H54 (cell line): ENCODE measurements at regions not wholly inside any gene's neighbourhood (a gene's known extent, or its start where the extent isn't known, plus 50 kb on each side); places are given as distances from the start of the nearest gene placed in this dataset.
A peak's percentile ranks its signal among the peaks of the same experiment; 100 is the strongest.

Experiments used
- DNase-seq: peaks from one replicate; pipeline ENCODE4 v3.0.0; 2011; ENCODE audit warnings: low spot score, mixed read lengths; ENCODE audit not compliant: insufficient read length
- FAIRE-seq: peaks from 3 replicates; lab custom pipeline; 2011; peaks lifted over from hg19 to GRCh38; lab: Jason Lieb, UNC
- POLR2A ChIP-seq: IDR thresholded peaks from 2 replicates; pipeline ENCODE4 v1.6.1; 2011; ENCODE audit warnings: low read depth, mild to moderate bottlenecking, low read length

GRCh38 chr2:188196343-188197008 lies 95.2 kb upstream of the GULP1 start:
- TF ChIP-seq POLR2A: no peak
- no peak for FAIRE-seq
- DNase-seq: no peak

- DNase-seq (peak; percentile 29), FAIRE-seq (peak; percentile 95)
- no peak for TF ChIP-seq POLR2A
Observed at GRCh38 chr2:188199716-188200128, 92.0 kb upstream of the GULP1 start.

DNA sequence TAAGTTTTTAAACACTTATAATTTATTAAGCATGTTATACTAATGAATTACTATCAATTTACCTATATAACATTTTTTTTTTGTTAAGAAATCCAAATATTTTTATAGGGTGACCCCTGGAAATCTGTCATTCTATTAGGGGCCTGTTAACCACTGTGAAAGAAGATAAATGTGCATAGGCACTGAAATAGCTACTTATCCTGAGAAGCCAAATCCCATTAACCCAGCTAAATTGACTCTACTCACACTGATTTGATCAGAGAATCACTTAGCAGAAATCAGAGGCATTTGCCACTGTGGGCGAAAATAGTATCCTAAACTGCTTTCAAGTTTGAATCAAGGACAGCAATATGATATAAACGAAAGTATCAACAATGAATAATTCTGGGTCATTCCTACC lies 90.0 kb upstream of the GULP1 start:
- DNase-seq: no peak
- FAIRE-seq: no peak
- TF ChIP-seq POLR2A: no peak

DNA sequence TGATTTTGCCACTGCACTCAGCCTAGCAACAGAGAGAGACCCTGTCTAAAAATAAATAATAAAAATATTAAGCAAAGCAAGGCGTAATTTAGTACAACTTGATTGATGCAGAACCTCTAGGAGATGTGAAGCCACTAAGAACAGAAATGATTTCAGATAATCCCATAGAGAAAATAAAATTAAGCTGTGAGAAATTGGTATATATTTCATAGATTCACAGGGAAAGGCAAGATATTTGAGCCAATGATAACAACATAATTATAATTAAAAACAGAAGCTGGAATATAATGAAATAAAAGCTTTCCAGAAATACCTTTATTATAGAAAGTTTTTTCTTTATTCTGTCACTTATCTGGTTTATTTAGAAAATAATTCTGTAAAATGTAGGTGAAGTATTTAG lies 88.9 kb upstream of the GULP1 start:
- TF ChIP-seq POLR2A: no peak
- no peak for DNase-seq
- no peak for FAIRE-seq

- no peak for FAIRE-seq
- DNase-seq: no peak
- TF ChIP-seq POLR2A: no peak
Observed at GRCh38 chr2:188203776-188204175, 87.9 kb upstream of the GULP1 start.

GRCh38 chr2:188204824-188205223 lies 86.8 kb upstream of the GULP1 start:
- no peak for TF ChIP-seq POLR2A
- DNase-seq (no peak), FAIRE-seq (no peak)

- FAIRE-seq (no peak), DNase-seq (no peak)
- TF ChIP-seq POLR2A: no peak
Observed at GRCh38 chr2:188207554-188207953, 84.1 kb upstream of the GULP1 start.

DNA sequence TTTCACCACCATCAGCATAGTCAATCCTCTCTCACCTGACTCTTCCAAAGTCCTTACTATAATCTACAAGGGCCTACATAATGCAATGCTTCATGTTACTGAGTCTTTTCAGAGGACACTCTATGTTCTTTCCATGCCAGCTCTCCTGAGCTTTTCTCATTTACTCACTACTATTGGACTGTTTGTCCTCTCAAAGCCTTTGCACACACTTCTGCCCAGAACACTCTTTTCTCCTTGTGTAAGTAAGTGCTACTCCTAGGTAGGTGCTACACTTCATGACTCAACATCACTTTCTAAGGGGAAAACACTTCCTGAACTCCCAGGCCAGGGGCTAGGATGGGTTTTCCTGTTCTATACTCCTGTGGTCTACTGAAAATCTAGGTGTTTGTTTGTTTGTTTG lies 82.5 kb upstream of the GULP1 start:
- TF ChIP-seq POLR2A: no peak
- FAIRE-seq (no peak), DNase-seq (no peak)

GRCh38 chr2:188217264-188217663 lies 74.4 kb upstream of the GULP1 start:
- no peak for FAIRE-seq
- no peak for TF ChIP-seq POLR2A
- DNase-seq: no peak

GRCh38 chr2:188219541-188219940 lies 72.1 kb upstream of the GULP1 start:
- TF ChIP-seq POLR2A: no peak
- no peak for FAIRE-seq
- DNase-seq: no peak

DNA sequence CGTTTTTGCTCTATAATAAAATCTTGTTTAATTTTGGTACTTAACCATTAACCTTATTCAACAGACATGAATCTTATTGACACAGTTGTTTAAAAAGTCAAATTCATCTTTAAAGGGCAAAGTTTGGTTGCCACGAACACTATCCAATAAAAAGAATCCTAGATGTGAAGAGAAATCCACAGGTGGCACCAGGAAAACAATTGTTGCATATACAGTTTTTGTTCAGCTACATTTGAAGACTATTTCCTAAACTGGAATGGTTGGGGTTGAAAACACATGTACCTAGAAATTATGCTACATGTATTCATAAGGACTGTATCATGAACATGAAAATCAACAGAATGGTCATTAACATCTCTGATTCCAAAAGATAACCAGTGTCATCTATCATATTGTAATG lies 71.1 kb upstream of the GULP1 start:
- FAIRE-seq (no peak), DNase-seq (no peak)
- no peak for TF ChIP-seq POLR2A

DNA sequence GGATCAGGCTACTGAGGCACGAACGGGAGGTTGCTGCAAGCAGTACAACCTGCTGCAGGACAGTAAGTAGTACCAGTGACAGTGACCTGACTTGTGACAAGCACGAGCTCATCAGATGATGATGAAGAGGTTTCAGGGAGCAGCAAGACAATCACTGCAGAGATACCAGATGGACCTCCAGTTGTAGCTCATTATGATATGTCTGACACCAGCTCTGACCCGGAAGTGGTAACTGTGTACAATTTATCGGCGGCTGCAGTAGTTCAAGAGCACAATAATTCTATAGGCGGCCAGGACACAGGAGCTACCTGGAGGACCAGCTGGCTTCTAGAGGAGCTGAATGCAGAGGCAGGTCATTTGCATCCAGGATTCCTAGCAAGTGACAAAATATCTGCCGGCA lies 64.0 kb upstream of the GULP1 start:
- FAIRE-seq (peak; percentile 20), DNase-seq (no peak)
- no peak for TF ChIP-seq POLR2A

DNA sequence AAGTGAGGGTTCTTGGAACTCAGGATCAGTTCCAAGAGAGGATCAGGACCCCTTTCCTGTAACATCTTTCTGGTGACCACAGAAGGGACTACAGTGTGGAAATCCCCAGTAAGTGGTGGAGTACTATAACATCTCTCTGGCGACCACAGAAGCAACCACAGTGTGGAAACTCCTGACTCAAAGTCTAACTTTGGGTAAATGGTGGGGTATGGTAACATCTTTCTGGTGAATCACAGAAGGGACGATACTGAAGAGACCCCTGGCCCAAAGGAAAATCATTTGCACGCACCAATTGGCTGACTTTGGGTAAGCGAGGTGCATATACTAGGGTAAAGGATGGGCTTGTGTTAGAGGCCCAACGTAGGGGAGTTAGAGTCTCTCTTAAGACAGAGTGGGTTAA lies 56.3 kb upstream of the GULP1 start:
- FAIRE-seq (no peak), DNase-seq (no peak)
- TF ChIP-seq POLR2A: no peak

GRCh38 chr2:188238386-188238785 lies 53.3 kb upstream of the GULP1 start:
- DNase-seq: no peak
- no peak for TF ChIP-seq POLR2A
- no peak for FAIRE-seq
